ENCODE measurements at regions not wholly inside any gene's neighbourhood (a gene's known extent, or its start where the extent isn't known, plus 50 kb on each side); places are given as distances from the start of the nearest gene placed in this dataset.

- CTCF ChIA-PET = no interaction called here
- Histone ChIP-seq H3K4me1 (ENCODE audit: insufficient read depth, low read length, poor library complexity, severe bottlenecking) (no peaks in the 10 kb centered on the region), H3K9me3 (ENCODE audit: low read depth, low read length, poor library complexity, severe bottlenecking) (no peaks in the 10 kb centered on the region), H3K36me3 (ENCODE audit: insufficient read depth, low read length, poor library complexity, severe bottlenecking) (no peaks in the 10 kb centered on the region), H3K27me3 (replicated peaks; ENCODE audit: insufficient read depth, low read depth, low read length, poor library complexity) (no peaks in the 10 kb centered on the region), H3K27ac (ENCODE audit: low read depth, low read length, poor library complexity, severe bottlenecking) (no peak overlapping the region), H3K4me3 (ENCODE audit: low read depth, low read length, poor library complexity, severe bottlenecking) (no peak overlapping the region)
- POLR2A ChIA-PET (ENCODE audit: low non-redundant PET) = no interaction called here
- TF ChIP-seq EZH2 (IDR thresholded peaks at IDR 0.05; ENCODE audit: borderline replicate concordance, low read depth, low read length, poor library complexity, severe bottlenecking) (no peak), CTCF (conservative IDR thresholded peaks at IDR 0.05; ENCODE audit: low read depth, low read length) (no peak)
- intact Hi-C loops (cut with micrococcal nuclease; ENCODE audit: unreplicated experiment) = no loop called here
- DNase-seq (ENCODE audit: low spot score) = no peak
- no TSS peak for BruUV-seq (replicated peaks)
Measured at GRCh38 chr4:96637971-96638412, 798.1 kb downstream of the PDHA2 start.

- ChIA-PET CTCF (no interaction called here), POLR2A (ENCODE audit: low non-redundant PET) (no interaction called here)
- no peak overlapping the region for H3K4me3 ChIP-seq (ENCODE audit: low read depth, low read length, poor library complexity, severe bottlenecking)
- H3K9me3 ChIP-seq (ENCODE audit: low read depth, low read length, poor library complexity, severe bottlenecking) = no peaks in the 10 kb centered on the region
- TF ChIP-seq EZH2 (IDR thresholded peaks at IDR 0.05; ENCODE audit: borderline replicate concordance, low read depth, low read length, poor library complexity, severe bottlenecking) (no peak), CTCF (conservative IDR thresholded peaks at IDR 0.05; ENCODE audit: low read depth, low read length) (no peak)
- intact Hi-C loops (cut with micrococcal nuclease; ENCODE audit: unreplicated experiment) = no loop called here
- H3K27ac ChIP-seq (ENCODE audit: low read depth, low read length, poor library complexity, severe bottlenecking) = no peak overlapping the region
- no TSS peak for BruUV-seq (replicated peaks)
- no peaks in the 10 kb centered on the region for H3K4me1 ChIP-seq (ENCODE audit: insufficient read depth, low read length, poor library complexity, severe bottlenecking)
- H3K27me3 ChIP-seq (replicated peaks; ENCODE audit: insufficient read depth, low read depth, low read length, poor library complexity) = no peaks in the 10 kb centered on the region
- no peak for DNase-seq (ENCODE audit: low spot score)
- H3K36me3 ChIP-seq (ENCODE audit: insufficient read depth, low read length, poor library complexity, severe bottlenecking) = no peaks in the 10 kb centered on the region
Measured at GRCh38 chr4:96639932-96640331, 800.0 kb downstream of the PDHA2 start.

- H3K4me1 ChIP-seq (ENCODE audit: insufficient read depth, low read length, poor library complexity, severe bottlenecking) = no peaks in the 10 kb centered on the region
- no peak for TF ChIP-seq EZH2 (IDR thresholded peaks at IDR 0.05; ENCODE audit: borderline replicate concordance, low read depth, low read length, poor library complexity, severe bottlenecking)
- no peak for TF ChIP-seq CTCF (conservative IDR thresholded peaks at IDR 0.05; ENCODE audit: low read depth, low read length)
- no peak overlapping the region for H3K4me3 ChIP-seq (ENCODE audit: low read depth, low read length, poor library complexity, severe bottlenecking)
- no peak for DNase-seq (ENCODE audit: low spot score)
- intact Hi-C loops (cut with micrococcal nuclease; ENCODE audit: unreplicated experiment) = no loop called here
- H3K36me3 ChIP-seq (ENCODE audit: insufficient read depth, low read length, poor library complexity, severe bottlenecking) = no peaks in the 10 kb centered on the region
- ChIA-PET CTCF (no interaction called here), POLR2A (ENCODE audit: low non-redundant PET) (no interaction called here)
- no TSS peak for BruUV-seq (replicated peaks)
- no peak overlapping the region for H3K27ac ChIP-seq (ENCODE audit: low read depth, low read length, poor library complexity, severe bottlenecking)
- no peaks in the 10 kb centered on the region for H3K9me3 ChIP-seq (ENCODE audit: low read depth, low read length, poor library complexity, severe bottlenecking)
- no peaks in the 10 kb centered on the region for H3K27me3 ChIP-seq (replicated peaks; ENCODE audit: insufficient read depth, low read depth, low read length, poor library complexity)
Measured at GRCh38 chr4:96642490-96642889, 802.6 kb downstream of the PDHA2 start.

Measured in A673 (cell line).